ENCODE measurements at regions not wholly inside any gene's neighbourhood (a gene's known extent, or its start where the extent isn't known, plus 50 kb on each side); places are given as distances from the start of the nearest gene placed in this dataset.
A peak's percentile ranks its signal among the peaks of the same experiment; 100 is the strongest.

GRCh38 chr13:109644069-109644750 lies 142.2 kb downstream of the IRS2 start:
- H3K4me1 Mint-ChIP-seq (ENCODE audit: low read depth) = no peaks in the 10 kb centered on the region
- peaks cover 16% of the 10 kb centered on the region for H3K9me3 Mint-ChIP-seq
- H3K27me3 Mint-ChIP-seq = no peaks in the 10 kb centered on the region
- no peak overlapping the region for H3K4me3 Mint-ChIP-seq
- peaks cover 4% of the 10 kb centered on the region for H3K36me3 Mint-ChIP-seq (ENCODE audit: low read depth)
- no peak overlapping the region for H3K27ac Mint-ChIP-seq

- Mint-ChIP-seq H3K36me3 (ENCODE audit: low read depth) (peaks cover 4% of the 10 kb centered on the region), H3K4me1 (ENCODE audit: low read depth) (no peaks in the 10 kb centered on the region), H3K27ac (no peak overlapping the region), H3K9me3 (peaks cover 21% of the 10 kb centered on the region), H3K4me3 (no peak overlapping the region), H3K27me3 (no peaks in the 10 kb centered on the region)
Observed at GRCh38 chr13:109642358-109642757, 144.0 kb downstream of the IRS2 start.

- Mint-ChIP-seq H3K27me3 (peaks cover 8% of the 10 kb centered on the region), H3K4me3 (no peak overlapping the region), H3K9me3 (peaks cover 32% of the 10 kb centered on the region), H3K36me3 (ENCODE audit: low read depth) (peaks cover 4% of the 10 kb centered on the region), H3K4me1 (ENCODE audit: low read depth) (no peaks in the 10 kb centered on the region), H3K27ac (no peak overlapping the region)
Observed at GRCh38 chr13:109636736-109637135, 149.6 kb downstream of the IRS2 start.

GRCh38 chr13:109631069-109631468 lies 155.3 kb downstream of the IRS2 start:
- no peaks in the 10 kb centered on the region for H3K4me1 Mint-ChIP-seq (ENCODE audit: low read depth)
- no peaks in the 10 kb centered on the region for H3K36me3 Mint-ChIP-seq (ENCODE audit: low read depth)
- no peak overlapping the region for H3K27ac Mint-ChIP-seq
- no peak overlapping the region for H3K4me3 Mint-ChIP-seq
- peaks cover 8% of the 10 kb centered on the region for H3K27me3 Mint-ChIP-seq
- H3K9me3 Mint-ChIP-seq = peaks cover 19% of the 10 kb centered on the region

- no peaks in the 10 kb centered on the region for H3K4me1 Mint-ChIP-seq (ENCODE audit: low read depth)
- H3K36me3 Mint-ChIP-seq (ENCODE audit: low read depth) = no peaks in the 10 kb centered on the region
- no peak overlapping the region for H3K27ac Mint-ChIP-seq
- H3K9me3 Mint-ChIP-seq = peaks cover 16% of the 10 kb centered on the region
- H3K27me3 Mint-ChIP-seq = peaks cover 5% of the 10 kb centered on the region
- H3K4me3 Mint-ChIP-seq = no peak overlapping the region
Observed at GRCh38 chr13:109630271-109630670, 156.1 kb downstream of the IRS2 start.

GRCh38 chr13:109629737-109630136 lies 156.6 kb downstream of the IRS2 start:
- Mint-ChIP-seq H3K4me1 (ENCODE audit: low read depth) (no peaks in the 10 kb centered on the region), H3K36me3 (ENCODE audit: low read depth) (no peaks in the 10 kb centered on the region), H3K4me3 (no peak overlapping the region), H3K27ac (no peak overlapping the region), H3K9me3 (peaks cover 11% of the 10 kb centered on the region), H3K27me3 (no peaks in the 10 kb centered on the region)

- Mint-ChIP-seq H3K4me3 (no peak overlapping the region), H3K36me3 (ENCODE audit: low read depth) (no peaks in the 10 kb centered on the region), H3K9me3 (peaks cover 9% of the 10 kb centered on the region), H3K27ac (no peak overlapping the region), H3K4me1 (ENCODE audit: low read depth) (no peaks in the 10 kb centered on the region), H3K27me3 (no peaks in the 10 kb centered on the region)
Observed at GRCh38 chr13:109628251-109628699, 158.1 kb downstream of the IRS2 start.

- H3K9me3 Mint-ChIP-seq = peaks cover 6% of the 10 kb centered on the region
- H3K27me3 Mint-ChIP-seq = no peaks in the 10 kb centered on the region
- H3K27ac Mint-ChIP-seq = no peak overlapping the region
- no peak overlapping the region for H3K4me3 Mint-ChIP-seq
- no peaks in the 10 kb centered on the region for H3K4me1 Mint-ChIP-seq (ENCODE audit: low read depth)
- no peaks in the 10 kb centered on the region for H3K36me3 Mint-ChIP-seq (ENCODE audit: low read depth)
Observed at GRCh38 chr13:109627649-109628048, 158.7 kb downstream of the IRS2 start.

- Mint-ChIP-seq H3K27ac (peak overlapping the region; percentile 9), H3K4me1 (ENCODE audit: low read depth) (no peaks in the 10 kb centered on the region), H3K9me3 (peaks cover 3% of the 10 kb centered on the region), H3K27me3 (no peaks in the 10 kb centered on the region), H3K36me3 (ENCODE audit: low read depth) (no peaks in the 10 kb centered on the region), H3K4me3 (no peak overlapping the region)
Observed at GRCh38 chr13:109626386-109627171, 159.8 kb downstream of the IRS2 start.

GRCh38 chr13:109625156-109625555 lies 161.2 kb downstream of the IRS2 start:
- no peaks in the 10 kb centered on the region for H3K4me1 Mint-ChIP-seq (ENCODE audit: low read depth)
- no peaks in the 10 kb centered on the region for H3K9me3 Mint-ChIP-seq
- H3K36me3 Mint-ChIP-seq (ENCODE audit: low read depth) = no peaks in the 10 kb centered on the region
- no peak overlapping the region for H3K4me3 Mint-ChIP-seq
- no peak overlapping the region for H3K27ac Mint-ChIP-seq
- H3K27me3 Mint-ChIP-seq = no peaks in the 10 kb centered on the region

- no peaks in the 10 kb centered on the region for H3K36me3 Mint-ChIP-seq (ENCODE audit: low read depth)
- H3K27ac Mint-ChIP-seq = no peak overlapping the region
Observed at GRCh38 chr13:109622006-109622405, 164.4 kb downstream of the IRS2 start.

GRCh38 chr13:109615721-109616420 lies 170.5 kb downstream of the IRS2 start:
- H3K4me1 Mint-ChIP-seq (ENCODE audit: low read depth) = no peaks in the 10 kb centered on the region
- no peaks in the 10 kb centered on the region for H3K36me3 Mint-ChIP-seq (ENCODE audit: low read depth)
- H3K27ac Mint-ChIP-seq = no peak overlapping the region
- no peaks in the 10 kb centered on the region for H3K9me3 Mint-ChIP-seq
- no peaks in the 10 kb centered on the region for H3K27me3 Mint-ChIP-seq
- H3K4me3 Mint-ChIP-seq = no peak overlapping the region

More at GRCh38 chr13:109622006-109622405, 164.4 kb downstream of the IRS2 start:
- H3K9me3 Mint-ChIP-seq = no peaks in the 10 kb centered on the region
- H3K4me3 Mint-ChIP-seq = no peak overlapping the region
- no peaks in the 10 kb centered on the region for H3K27me3 Mint-ChIP-seq
- no peaks in the 10 kb centered on the region for H3K4me1 Mint-ChIP-seq (ENCODE audit: low read depth)

GRCh38 chr13:109611912-109612691 lies 174.3 kb downstream of the IRS2 start:
- no peaks in the 10 kb centered on the region for H3K4me1 Mint-ChIP-seq (ENCODE audit: low read depth)
- H3K9me3 Mint-ChIP-seq = peaks cover 2% of the 10 kb centered on the region
- H3K27ac Mint-ChIP-seq = no peak overlapping the region
- no peaks in the 10 kb centered on the region for H3K27me3 Mint-ChIP-seq
- H3K36me3 Mint-ChIP-seq (ENCODE audit: low read depth) = no peaks in the 10 kb centered on the region
- H3K4me3 Mint-ChIP-seq = no peak overlapping the region

- Mint-ChIP-seq H3K4me1 (ENCODE audit: low read depth) (no peaks in the 10 kb centered on the region), H3K27ac (no peak overlapping the region), H3K4me3 (no peak overlapping the region), H3K9me3 (peaks cover 4% of the 10 kb centered on the region), H3K36me3 (ENCODE audit: low read depth) (no peaks in the 10 kb centered on the region), H3K27me3 (no peaks in the 10 kb centered on the region)
Observed at GRCh38 chr13:109610517-109610916, 175.9 kb downstream of the IRS2 start.
